H9 (cell line): ENCODE measurements at regions not wholly inside any gene's neighbourhood (a gene's known extent, or its start where the extent isn't known, plus 50 kb on each side); places are given as distances from the start of the nearest gene placed in this dataset.

Experiments
- DNase-seq: peaks from one replicate; pipeline ENCODE4 v3.0.0-alpha.2; 2017
- H2AFZ ChIP-seq: one replicate; pipeline ENCODE4 v1.6.1; 2013; ENCODE audit warnings: mild to moderate bottlenecking, low read length, control low read depth, moderate library complexity
- H2AK5ac ChIP-seq: 2 replicates; pipeline ENCODE4 v1.6.1; 2013; ENCODE audit warnings: low read length, control low read depth, mixed read lengths; ENCODE audit not compliant: insufficient read length
- H2BK120ac ChIP-seq: one replicate; pipeline ENCODE4 v1.6.1; 2013; ENCODE audit warnings: low read depth, mild to moderate bottlenecking, low read length, control low read depth, inconsistent platforms; ENCODE audit not compliant: poor library complexity, severe bottlenecking
- H2BK12ac ChIP-seq: 2 replicates; pipeline ENCODE4 v1.6.1; 2013; ENCODE audit warnings: low read length, control low read depth, mixed read lengths, low read depth; ENCODE audit not compliant: insufficient read length
- H2BK15ac ChIP-seq: 2 replicates; pipeline ENCODE4 v1.6.1; 2013; ENCODE audit warnings: low read depth, low read length, control low read depth
- H2BK20ac ChIP-seq: one replicate; pipeline ENCODE4 v1.6.1; 2013; ENCODE audit warnings: low read depth, mild to moderate bottlenecking, low read length, control low read depth, inconsistent platforms; ENCODE audit not compliant: poor library complexity, severe bottlenecking
- H2BK5ac ChIP-seq: 2 replicates; pipeline ENCODE4 v1.6.1; 2013; ENCODE audit warnings: low read length, control low read depth, mixed read lengths; ENCODE audit not compliant: insufficient read length
- H3K14ac ChIP-seq: 2 replicates; pipeline ENCODE4 v1.6.1; 2013; ENCODE audit warnings: low read length, control low read depth; ENCODE audit not compliant: insufficient read depth
- H3K18ac ChIP-seq: 2 replicates; pipeline ENCODE4 v1.6.1; 2013; ENCODE audit warnings: low read depth, mild to moderate bottlenecking, mixed read lengths, low read length, control low read depth; ENCODE audit not compliant: insufficient read length
- H3K23ac ChIP-seq: 2 replicates; pipeline ENCODE4 v1.6.1; 2013; ENCODE audit warnings: low read length, control low read depth, mixed read lengths, low read depth; ENCODE audit not compliant: insufficient read length
- H3K23me2 ChIP-seq: 2 replicates; pipeline ENCODE4 v1.6.1; 2013; ENCODE audit warnings: low read depth, mild to moderate bottlenecking, mixed read lengths, low read length, control low read depth; ENCODE audit not compliant: insufficient read length, poor library complexity, severe bottlenecking
- H3K27ac ChIP-seq: 2 replicates; pipeline ENCODE4 v1.5.1; 2013; ENCODE audit warnings: low read length, control low read depth, mixed read lengths, low read depth; ENCODE audit not compliant: insufficient read length
- H3K27me3 ChIP-seq: 2 replicates; pipeline ENCODE4 v1.6.1; 2013; ENCODE audit warnings: low read length, control low read depth, inconsistent platforms; ENCODE audit not compliant: insufficient read depth
- H3K4ac ChIP-seq: 2 replicates; pipeline ENCODE4 v1.6.1; 2013; ENCODE audit warnings: low read depth, mild to moderate bottlenecking, control low read depth, inconsistent platforms, low read length, moderate library complexity
- H3K4me1 ChIP-seq: 2 replicates; pipeline ENCODE4 v1.6.1; 2013; ENCODE audit warnings: low read length, control low read depth, inconsistent platforms; ENCODE audit not compliant: insufficient read depth
- H3K4me2 ChIP-seq: 2 replicates; pipeline ENCODE4 v1.6.1; 2013; ENCODE audit warnings: low read length, control low read depth, mixed read lengths; ENCODE audit not compliant: insufficient read length, insufficient read depth
- H3K56ac ChIP-seq: 2 replicates; pipeline ENCODE4 v1.6.1; 2013; ENCODE audit warnings: low read depth, mild to moderate bottlenecking, mixed read lengths, low read length, control low read depth; ENCODE audit not compliant: insufficient read length
- H3K79me1 ChIP-seq: 2 replicates; pipeline ENCODE4 v1.6.1; 2013; ENCODE audit warnings: low read depth, mild to moderate bottlenecking, moderate library complexity, low read length, control low read depth, inconsistent platforms; ENCODE audit not compliant: insufficient read depth, poor library complexity, severe bottlenecking
- H3K79me2 ChIP-seq: 2 replicates; pipeline ENCODE4 v1.6.1; 2013; ENCODE audit warnings: low read length, control low read depth, inconsistent platforms; ENCODE audit not compliant: insufficient read depth
- H3K9ac ChIP-seq: 2 replicates; pipeline ENCODE4 v1.6.1; 2013; ENCODE audit warnings: low read length, control low read depth, mixed read lengths; ENCODE audit not compliant: insufficient read length; ENCODE audit errors: extremely low read depth
- H3K9me3 ChIP-seq: one replicate; pipeline ENCODE4 v1.6.1; 2013; ENCODE audit warnings: low read depth, low read length, inconsistent platforms; ENCODE audit not compliant: control insufficient read depth
- H3T11ph ChIP-seq: one replicate; pipeline ENCODE4 v1.6.1; 2013; ENCODE audit warnings: mild to moderate bottlenecking, low read length, control low read depth, inconsistent platforms
- H4K20me1 ChIP-seq: one replicate; pipeline ENCODE4 v1.6.1; 2013; ENCODE audit not compliant: control insufficient read depth, insufficient read length, insufficient read depth
- H4K5ac ChIP-seq: 2 replicates; pipeline ENCODE4 v1.6.1; 2013; ENCODE audit warnings: low read depth, mild to moderate bottlenecking, mixed read lengths, low read length, control low read depth; ENCODE audit not compliant: insufficient read length
- H4K8ac ChIP-seq: replicated peaks from 2 replicates; pipeline ENCODE4 v1.6.1; 2013; ENCODE audit warnings: low read length, control low read depth, mixed read lengths, low read depth; ENCODE audit not compliant: insufficient read length
- H4K91ac ChIP-seq: 2 replicates; pipeline ENCODE4 v1.6.1; 2013; ENCODE audit warnings: low read depth, mild to moderate bottlenecking, moderate library complexity, mixed read lengths, low read length, control low read depth; ENCODE audit not compliant: insufficient read length
- H3K27ac Mint-ChIP-seq, 3 experiments: 2 replicates in 2 of 3; 3 replicates in 1 of 3; pipeline ENCODE4 v1.8.0; 2020 to 2021; ENCODE audit warnings: mixed read lengths in 3 of 3, mild to moderate bottlenecking in 1 of 3, moderate library complexity in 1 of 3
- H3K27me3 Mint-ChIP-seq: 2 replicates; pipeline ENCODE4 v1.8.0; 2021; ENCODE audit warnings: low read depth, mild to moderate bottlenecking, moderate library complexity, mixed read lengths
- H3K36me3 Mint-ChIP-seq, 3 experiments: 2 replicates in 2 of 3; 3 replicates in 1 of 3; pipeline ENCODE4 v1.8.0; 2020 to 2021; ENCODE audit warnings: low read depth in 3 of 3, mixed read lengths in 3 of 3; ENCODE audit not compliant: insufficient read depth in 1 of 3
- H3K4me1 Mint-ChIP-seq, 2 experiments: 2 replicates each; pipeline ENCODE4 v1.8.0; 2020; ENCODE audit warnings: mixed read lengths in 2 of 2
- H3K4me3 Mint-ChIP-seq, 2 experiments: 2 replicates in 1 of 2; 3 replicates in 1 of 2; pipeline ENCODE4 v1.8.0; 2020 to 2021; ENCODE audit warnings: mild to moderate bottlenecking in 2 of 2, mixed read lengths in 2 of 2, moderate library complexity in 1 of 2
- H3K9me3 Mint-ChIP-seq, 2 experiments: 2 replicates in 1 of 2; 3 replicates in 1 of 2; pipeline ENCODE4 v1.8.0; 2020; ENCODE audit warnings: mild to moderate bottlenecking in 2 of 2, mixed read lengths in 2 of 2, moderate library complexity in 1 of 2
- CTCF ChIP-seq: fragments of 200-600 bp; sonication (generic); conservative IDR thresholded peaks from 3 replicates; pipeline ENCODE4 v1.8.0; 2021; ENCODE audit warnings: antibody characterized with exemption, mild to moderate bottlenecking
- WGBS: extraction: QIAGEN DNeasy Blood & Tissue Kit; methylation state at CpG from one replicate; pipeline ENCODE4 v1.1.7; 2013; ENCODE audit warnings: missing lambda C conversion rate, low lambda C conversion rate, mixed read lengths; ENCODE audit not compliant: insufficient read length; ENCODE audit errors: extremely low coverage; 5-methylcytosine and 5-hydroxymethylcytosine counted together

DNA sequence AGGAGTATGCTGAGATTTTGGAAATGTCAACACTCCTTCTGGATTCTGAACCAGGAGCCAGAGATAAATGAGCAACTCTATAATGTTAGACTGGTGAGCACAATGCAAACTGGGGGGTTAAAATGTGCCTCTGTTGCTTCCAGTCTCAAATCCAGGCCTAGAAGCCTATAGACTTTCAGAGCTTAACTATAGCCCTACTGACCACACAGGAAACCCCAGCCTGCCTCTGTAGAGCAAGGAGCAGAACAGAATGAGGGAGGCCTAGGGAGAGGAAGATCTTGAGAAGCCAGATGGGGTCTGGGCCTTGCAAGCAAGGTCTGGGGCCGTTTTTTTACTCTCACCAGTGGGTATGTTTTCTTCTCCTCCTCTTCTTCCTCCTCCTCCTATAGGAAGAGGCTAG, 225.4 kb upstream of the KITLG start:
- H3K4ac ChIP-seq: no peak overlapping the region
- no peak overlapping the region for H4K8ac ChIP-seq
- H3K27ac ChIP-seq: no peak overlapping the region
- Mint-ChIP-seq H3K36me3 (no peaks in the 10 kb centered on the region), H3K9me3 (no peaks in the 10 kb centered on the region), H3K4me3 (no peak overlapping the region), H3K27ac (peak overlapping the region in 2 of 3 experiments; percentile 61 to 77; a peak in 3 of 7 replicates), H3K4me1 (peaks cover 0 to 4% of the 10 kb centered on the region in 2 experiments; a peak in 2 of 4 replicates), H3K27me3 (no peaks in the 10 kb centered on the region)
- no peak overlapping the region for H2BK5ac ChIP-seq
- H3K27me3 ChIP-seq: no peaks in the 10 kb centered on the region
- no peaks in the 10 kb centered on the region for H3K79me2 ChIP-seq
- H3T11ph ChIP-seq: no peak overlapping the region
- no peak overlapping the region for H3K14ac ChIP-seq
- no peak overlapping the region for H3K9ac ChIP-seq
- H3K23ac ChIP-seq: no peak overlapping the region
- H3K4me2 ChIP-seq: no peak overlapping the region
- H4K5ac ChIP-seq: no peak overlapping the region
- DNase-seq: peak; percentile 27
- H3K56ac ChIP-seq: no peak overlapping the region
- WGBS: no CpG with 5 or more reads among the region's 1 CpG
- no peaks in the 10 kb centered on the region for H4K20me1 ChIP-seq
- H3K18ac ChIP-seq: no peak overlapping the region
- no peak overlapping the region for H2AK5ac ChIP-seq
- H3K79me1 ChIP-seq: no peaks in the 10 kb centered on the region
- no peaks in the 10 kb centered on the region for H3K4me1 ChIP-seq
- H2AFZ ChIP-seq: no peak overlapping the region
- no peak overlapping the region for H4K91ac ChIP-seq
- H3K23me2 ChIP-seq: no peaks in the 10 kb centered on the region
- no peak overlapping the region for H2BK15ac ChIP-seq
- no peak overlapping the region for H2BK120ac ChIP-seq
- no peak overlapping the region for H2BK12ac ChIP-seq
- no peaks in the 10 kb centered on the region for H3K9me3 ChIP-seq
- TF ChIP-seq CTCF: no peak
- H2BK20ac ChIP-seq: no peak overlapping the region
